ENCODE measurements at regions not wholly inside any gene's neighbourhood (a gene's known extent, or its start where the extent isn't known, plus 50 kb on each side); places are given as distances from the start of the nearest gene placed in this dataset.

- Histone ChIP-seq H2BK15ac (ENCODE audit: low read length) (no peak overlapping the region), H4K20me1 (replicated peaks in 1 of 2; ENCODE audit: control insufficient read depth in 1 of 2, insufficient read depth in 2 of 2, low read length in 2 of 2) (no peaks in the 10 kb centered on the region), H4K5ac (ENCODE audit: insufficient read length, low read depth, low read length) (no peak overlapping the region), H3K27ac (ENCODE audit: low read depth, low read length) (no peak overlapping the region), H2BK120ac (replicated peaks; ENCODE audit: low read depth, low read length) (no peak overlapping the region), H3K56ac (replicated peaks; ENCODE audit: insufficient read length, low read depth, low read length) (no peak overlapping the region), H3K4me1 (replicated peaks in 1 of 4; ENCODE audit: control insufficient read depth in 3 of 4, insufficient read depth in 4 of 4, low read length in 3 of 4) (no peaks in the 10 kb centered on the region), H2BK12ac (ENCODE audit: low read depth, low read length) (no peak overlapping the region), H3K4me3 (ENCODE audit: extremely low read depth in 1 of 4, insufficient read depth in 2 of 4, low read depth in 3 of 4, low read length in 4 of 4) (no peak overlapping the region), H3K79me2 (ENCODE audit: control insufficient read depth in 1 of 2, insufficient read depth in 2 of 2, low read length in 2 of 2) (no peaks in the 10 kb centered on the region), H4K91ac (replicated peaks; ENCODE audit: insufficient read length, low read length) (no peak overlapping the region), H3K23me2 (ENCODE audit: low read depth, low read length) (no peaks in the 10 kb centered on the region), H3K14ac (ENCODE audit: insufficient read length) (no peak overlapping the region), H2BK20ac (ENCODE audit: low read length) (no peak overlapping the region), H3K23ac (ENCODE audit: insufficient read length) (no peak overlapping the region), H3K79me1 (ENCODE audit: low read depth, low read length) (no peaks in the 10 kb centered on the region), H3K9ac (replicated peaks in 1 of 4; ENCODE audit: extremely low read depth in 1 of 4, low read depth in 3 of 4, low read length in 3 of 4) (no peak overlapping the region), H3K4ac (replicated peaks; ENCODE audit: insufficient read length, low read depth, low read length) (no peak overlapping the region), H3K4me2 (ENCODE audit: insufficient read depth in 1 of 2, low read depth in 2 of 2, low read length in 2 of 2) (no peak overlapping the region), H2AK5ac (ENCODE audit: low read depth, low read length) (no peak overlapping the region), H3K36me3 (ENCODE audit: control insufficient read depth in 2 of 4, insufficient read depth in 4 of 4, low read length in 3 of 4) (no peaks in the 10 kb centered on the region), H3K18ac (ENCODE audit: extremely low read depth, low read length) (no peak overlapping the region), H4K8ac (ENCODE audit: extremely low read depth, insufficient read depth, low read length) (no peak overlapping the region), H3K9me3 (ENCODE audit: insufficient read depth in 2 of 2, low read depth in 1 of 2, low read length in 1 of 2) (no peaks in the 10 kb centered on the region), H3K27me3 (replicated peaks in 1 of 4; ENCODE audit: control insufficient read depth in 3 of 4, extremely low read depth in 1 of 4, insufficient read depth in 3 of 4, low read length in 3 of 4) (no peaks in the 10 kb centered on the region), H2BK5ac (ENCODE audit: low read depth, low read length) (no peak overlapping the region), H2AFZ (ENCODE audit: low read length) (no peak overlapping the region)
- 89% methylated on average over 1 of the region's 1 CpG; no CpG with 5 or more reads in 1 of the 2 experiments for WGBS, 2 experiments (ENCODE audit: extremely low coverage in 1 of 2, insufficient coverage in 1 of 2, insufficient read length in 1 of 2, insufficient replicate concordance in 2 of 2, low coverage in 1 of 2, low lambda C conversion rate in 2 of 2, missing lambda C conversion rate in 1 of 2)
- no peak for FAIRE-seq
- CTCF ChIA-PET (ENCODE audit: partially characterized antibody), result no interaction called here
- POLR2A ChIA-PET (ENCODE audit: partially characterized antibody), result no interaction called here
- DNase-seq (ENCODE audit: low read depth in 1 of 2, low spot score in 2 of 2), result no peak
- no peak for TF ChIP-seq RXRA (IDR thresholded peaks at IDR 0.05; ENCODE audit: insufficient read depth, low read depth, low read length)
- TF ChIP-seq KDM1A (IDR thresholded peaks at IDR 0.05; ENCODE audit: borderline replicate concordance, low read length), result no peak
- no peak for TF ChIP-seq USF2 (IDR thresholded peaks at IDR 0.05; ENCODE audit: low read length)
- TF ChIP-seq RFX5 (IDR thresholded peaks at IDR 0.05; ENCODE audit: borderline replicate concordance, low read depth, low read length), result no peak
- no peak for TF ChIP-seq CBX5 (IDR thresholded peaks at IDR 0.05; ENCODE audit: low read depth, low read length)
- no peak for TF ChIP-seq EZH2 (IDR thresholded peaks at IDR 0.05; ENCODE audit: low read depth, low read length, severe bottlenecking)
- TF ChIP-seq TEAD4 (IDR thresholded peaks at IDR 0.05; ENCODE audit: low read depth, low read length), result no peak
- no peak for TF ChIP-seq RAD21 (IDR thresholded peaks at IDR 0.05 in 1 of 2, conservative IDR thresholded peaks at IDR 0.05 in 1 of 2; ENCODE audit: low read depth in 2 of 2, low read length in 2 of 2)
- no peak for TF ChIP-seq CEBPB (IDR thresholded peaks at IDR 0.05; ENCODE audit: low read depth, low read length)
- TF ChIP-seq CBX8 (IDR thresholded peaks at IDR 0.05; ENCODE audit: borderline replicate concordance, low read depth, low read length), result no peak
- no peak for TF ChIP-seq KDM5A (IDR thresholded peaks at IDR 0.05; ENCODE audit: low read length)
- no peak for TF ChIP-seq POU5F1 (IDR thresholded peaks at IDR 0.05; ENCODE audit: low read depth, low read length)
- TF ChIP-seq E2F6 (IDR thresholded peaks at IDR 0.05), result no peak
Observed at GRCh38 chr9:7688626-7689025, 111.0 kb downstream of the DMAC1 start.

Data from H1 (cell line).